SJSA1 (cell line): ENCODE measurements at regions not wholly inside any gene's neighbourhood (a gene's known extent, or its start where the extent isn't known, plus 50 kb on each side); places are given as distances from the start of the nearest gene placed in this dataset.

Experiments
- DNase-seq, 2 experiments: peaks; one replicate each; pipeline ENCODE4 v3.0.0-alpha.2; 2015 to 2020; ENCODE audit warnings: low spot score in 2 of 2, low read depth in 1 of 2
- H3K27ac ChIP-seq: fragments of 250-450 bp; sonication (Bioruptor Pico); 2 replicates; pipeline ENCODE4 v1.5.1; 2020; ENCODE audit warnings: mild to moderate bottlenecking, moderate library complexity
- H3K27me3 ChIP-seq: fragments of 250-450 bp; sonication (Bioruptor Pico); replicated peaks from 2 replicates; pipeline ENCODE4 v1.5.1; 2020; ENCODE audit warnings: mild to moderate bottlenecking, moderate library complexity
- H3K36me3 ChIP-seq: fragments of 250-450 bp; sonication (Bioruptor Pico); 2 replicates; pipeline ENCODE4 v1.5.1; 2020; ENCODE audit warnings: mild to moderate bottlenecking
- H3K4me1 ChIP-seq: fragments of 250-450 bp; sonication (Bioruptor Pico); replicated peaks from 2 replicates; pipeline ENCODE4 v1.6.1; 2021; ENCODE audit warnings: mild to moderate bottlenecking
- H3K4me3 ChIP-seq: fragments of 250-450 bp; sonication (Bioruptor Pico); 2 replicates; pipeline ENCODE4 v1.5.1; 2020; ENCODE audit warnings: mild to moderate bottlenecking
- H3K9me3 ChIP-seq: fragments of 250-450 bp; sonication (Bioruptor Pico); replicated peaks from 2 replicates; pipeline ENCODE4 v1.5.1; 2020; ENCODE audit warnings: mild to moderate bottlenecking

DNA sequence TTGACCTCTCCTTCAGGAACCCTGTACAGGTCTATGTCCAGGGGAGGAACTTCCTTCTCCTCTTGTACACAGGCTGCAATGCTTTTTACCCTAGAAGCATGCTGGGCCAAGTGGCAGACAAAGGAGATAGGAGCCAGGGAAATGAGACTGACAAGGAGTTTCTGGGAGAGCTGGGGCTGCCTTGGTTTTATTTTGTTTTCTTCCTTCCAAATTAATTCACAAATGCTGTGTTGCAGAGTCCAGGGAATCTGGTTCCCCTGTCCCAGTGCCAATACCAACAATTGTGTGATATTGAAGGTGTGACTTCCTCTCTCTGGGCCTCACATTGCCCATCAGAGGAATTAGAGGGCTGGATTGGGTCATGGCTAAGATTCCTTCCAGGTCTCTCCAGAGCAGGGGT, 224.8 kb upstream of the PPP2R3A start:
- Histone ChIP-seq H3K4me3 (no peak overlapping the region), H3K36me3 (no peaks in the 10 kb centered on the region), H3K27me3 (no peaks in the 10 kb centered on the region), H3K27ac (no peak overlapping the region), H3K4me1 (no peaks in the 10 kb centered on the region), H3K9me3 (peaks cover 4% of the 10 kb centered on the region)
- DNase-seq, result no peak

DNA sequence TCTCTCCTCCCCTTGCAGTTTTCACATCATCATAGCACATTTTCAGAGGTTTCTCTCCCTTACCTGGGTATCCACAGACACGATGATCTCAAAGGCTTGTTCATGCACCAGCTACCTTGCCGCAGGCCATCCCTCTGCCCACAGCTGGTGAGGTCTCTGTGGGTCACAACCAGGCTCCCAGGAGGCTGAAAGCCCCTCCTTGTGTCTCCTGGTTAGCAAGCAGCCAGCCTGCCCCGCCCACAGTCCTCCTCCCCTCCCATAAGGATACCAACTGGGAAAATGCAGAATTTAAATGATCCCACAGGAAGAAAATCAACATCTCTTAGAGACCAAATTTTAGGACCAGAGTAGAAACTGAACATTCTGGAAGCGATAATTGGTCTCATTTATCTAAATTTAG, 213.5 kb upstream of the PPP2R3A start:
- no peaks in the 10 kb centered on the region for H3K27me3 ChIP-seq
- H3K36me3 ChIP-seq, result no peaks in the 10 kb centered on the region
- H3K9me3 ChIP-seq, result no peaks in the 10 kb centered on the region
- no peak overlapping the region for H3K27ac ChIP-seq
- DNase-seq, result no peak
- H3K4me3 ChIP-seq, result no peak overlapping the region
- no peaks in the 10 kb centered on the region for H3K4me1 ChIP-seq

DNA sequence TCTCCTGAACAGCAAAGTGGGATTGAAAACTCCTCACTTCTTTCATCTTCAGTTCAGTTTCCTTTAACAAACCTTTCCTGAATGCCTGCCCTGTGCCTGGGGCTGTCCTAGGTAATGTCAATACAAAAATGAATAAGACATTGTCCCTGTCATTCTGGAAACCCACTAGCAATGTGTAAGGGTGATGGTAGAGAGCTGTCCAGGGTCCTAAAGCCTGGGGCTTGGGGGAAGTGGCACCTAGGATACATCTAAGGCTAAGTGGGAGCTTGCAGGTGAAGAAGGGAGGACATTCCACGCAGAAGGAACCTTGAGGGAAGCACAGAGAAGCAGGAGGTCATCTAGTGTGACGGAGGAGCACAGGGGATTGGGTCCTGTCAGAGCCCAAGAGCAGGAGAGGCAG, 212.7 kb upstream of the PPP2R3A start:
- no peak overlapping the region for H3K27ac ChIP-seq
- no peaks in the 10 kb centered on the region for H3K9me3 ChIP-seq
- no peak overlapping the region for H3K4me3 ChIP-seq
- H3K27me3 ChIP-seq, result no peaks in the 10 kb centered on the region
- no peaks in the 10 kb centered on the region for H3K4me1 ChIP-seq
- no peaks in the 10 kb centered on the region for H3K36me3 ChIP-seq
- DNase-seq, result no peak

- no peak for DNase-seq
- H3K4me1 ChIP-seq, result no peaks in the 10 kb centered on the region
- no peaks in the 10 kb centered on the region for H3K36me3 ChIP-seq
- no peak overlapping the region for H3K27ac ChIP-seq
- no peak overlapping the region for H3K4me3 ChIP-seq
- no peaks in the 10 kb centered on the region for H3K27me3 ChIP-seq
- H3K9me3 ChIP-seq, result no peaks in the 10 kb centered on the region
Observed at GRCh38 chr3:135753506-135753905, 212.0 kb upstream of the PPP2R3A start.

- Histone ChIP-seq H3K36me3 (no peaks in the 10 kb centered on the region), H3K4me1 (no peaks in the 10 kb centered on the region), H3K9me3 (no peaks in the 10 kb centered on the region), H3K27ac (no peak overlapping the region), H3K4me3 (no peak overlapping the region), H3K27me3 (no peaks in the 10 kb centered on the region)
- no peak for DNase-seq
Observed at GRCh38 chr3:135755330-135756105, 210.0 kb upstream of the PPP2R3A start.

DNA sequence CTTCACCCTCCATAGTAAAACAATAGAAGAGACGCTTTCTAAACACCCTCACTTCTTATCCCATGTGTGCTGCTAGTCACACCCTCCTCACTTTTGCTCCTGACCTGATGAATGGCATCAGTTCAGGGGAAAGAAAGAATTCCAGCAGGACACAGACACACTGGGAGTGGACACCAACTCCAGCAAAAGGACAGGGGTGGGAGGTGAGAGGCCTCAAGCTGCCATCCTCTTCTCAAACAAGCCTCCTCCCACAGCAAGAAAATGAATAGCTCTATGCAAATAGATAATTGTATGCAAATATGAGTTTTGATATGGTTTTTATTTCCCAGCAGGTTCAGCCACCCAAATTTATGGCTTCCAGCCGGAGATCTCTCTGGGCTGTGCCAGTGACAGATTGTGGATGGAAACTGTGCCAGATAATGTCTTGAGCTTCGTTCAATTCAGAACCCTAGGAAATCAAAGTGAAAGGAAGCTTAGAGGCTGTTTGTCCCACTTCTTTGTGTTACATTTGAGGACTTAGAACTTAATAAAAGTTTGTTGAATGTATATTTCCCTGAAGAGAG, 209.3 kb upstream of the PPP2R3A start:
- no peaks in the 10 kb centered on the region for H3K4me1 ChIP-seq
- H3K27me3 ChIP-seq, result no peaks in the 10 kb centered on the region
- H3K36me3 ChIP-seq, result no peaks in the 10 kb centered on the region
- H3K27ac ChIP-seq, result no peak overlapping the region
- DNase-seq, result no peak
- no peak overlapping the region for H3K4me3 ChIP-seq
- no peaks in the 10 kb centered on the region for H3K9me3 ChIP-seq

DNA sequence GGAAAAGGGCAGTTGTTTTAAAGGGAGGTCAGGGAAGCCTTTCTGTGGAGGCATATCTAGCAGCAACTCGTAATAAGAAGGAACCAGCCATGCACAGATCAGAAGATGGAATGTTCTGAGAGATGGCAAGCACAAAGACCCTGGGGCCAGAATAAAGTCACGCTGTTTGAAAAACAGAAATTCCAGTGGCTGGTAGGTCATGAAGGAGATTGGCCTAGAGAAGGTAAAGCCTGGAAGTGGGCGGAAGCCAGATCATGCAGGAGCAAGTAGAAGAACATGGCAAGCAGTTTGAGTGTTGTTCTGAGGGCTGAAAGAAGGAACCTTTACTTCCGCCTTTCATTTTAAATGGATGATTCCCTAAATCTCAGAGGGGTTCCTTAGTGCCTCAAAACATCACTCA, 208.1 kb upstream of the PPP2R3A start:
- no peak for DNase-seq
- Histone ChIP-seq H3K4me1 (no peaks in the 10 kb centered on the region), H3K27me3 (no peaks in the 10 kb centered on the region), H3K4me3 (no peak overlapping the region), H3K9me3 (no peaks in the 10 kb centered on the region), H3K27ac (no peak overlapping the region), H3K36me3 (no peaks in the 10 kb centered on the region)

DNA sequence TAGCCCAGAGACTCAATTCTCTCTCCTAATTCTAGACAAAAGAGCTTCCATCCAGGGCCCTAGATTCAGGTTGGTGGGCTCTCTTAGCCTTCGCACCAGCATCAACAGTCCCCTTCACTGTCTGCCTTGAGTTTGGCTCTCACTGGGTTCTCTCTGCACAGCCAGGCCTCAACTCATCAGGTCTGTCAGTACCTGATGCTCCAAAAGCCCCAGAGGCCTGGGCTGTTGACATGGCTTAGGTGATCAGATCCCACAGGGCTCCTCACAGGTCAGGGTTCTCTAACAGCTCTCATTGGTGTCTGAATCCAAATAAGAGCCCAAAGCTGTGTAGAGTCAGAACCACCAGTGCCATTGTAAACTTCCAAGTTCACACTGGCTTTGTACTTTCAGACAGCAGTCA, 206.6 kb upstream of the PPP2R3A start:
- Histone ChIP-seq H3K4me3 (no peak overlapping the region), H3K4me1 (no peaks in the 10 kb centered on the region), H3K27ac (no peak overlapping the region), H3K9me3 (no peaks in the 10 kb centered on the region), H3K36me3 (no peaks in the 10 kb centered on the region), H3K27me3 (no peaks in the 10 kb centered on the region)
- no peak for DNase-seq

DNA sequence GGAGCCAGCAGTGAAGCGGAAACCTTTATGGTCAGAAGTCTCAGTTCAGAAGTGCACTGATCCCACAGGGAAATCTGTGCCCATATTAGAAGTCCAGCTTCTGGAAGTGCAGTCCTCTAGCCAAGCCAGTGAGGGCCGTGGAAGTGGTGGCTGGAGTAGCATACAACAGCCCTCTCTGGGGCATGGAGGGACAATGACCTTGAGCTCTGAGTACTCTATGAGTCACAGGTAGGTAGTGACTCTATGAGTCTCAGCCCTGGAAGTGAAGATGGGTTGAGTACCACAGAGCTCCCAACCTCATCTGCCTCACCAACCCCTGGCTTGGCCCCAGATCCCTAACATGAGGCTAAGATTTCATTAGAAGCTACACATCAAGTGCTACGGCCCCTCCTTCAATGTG, 205.9 kb upstream of the PPP2R3A start:
- Histone ChIP-seq H3K4me1 (no peaks in the 10 kb centered on the region), H3K4me3 (no peak overlapping the region), H3K9me3 (no peaks in the 10 kb centered on the region), H3K27ac (no peak overlapping the region), H3K36me3 (no peaks in the 10 kb centered on the region), H3K27me3 (no peaks in the 10 kb centered on the region)
- DNase-seq, result no peak

- no peaks in the 10 kb centered on the region for H3K4me1 ChIP-seq
- no peaks in the 10 kb centered on the region for H3K9me3 ChIP-seq
- no peaks in the 10 kb centered on the region for H3K36me3 ChIP-seq
- DNase-seq, result no peak
- no peak overlapping the region for H3K4me3 ChIP-seq
- no peak overlapping the region for H3K27ac ChIP-seq
- H3K27me3 ChIP-seq, result no peaks in the 10 kb centered on the region
Observed at GRCh38 chr3:135760581-135760980, 204.9 kb upstream of the PPP2R3A start.

DNA sequence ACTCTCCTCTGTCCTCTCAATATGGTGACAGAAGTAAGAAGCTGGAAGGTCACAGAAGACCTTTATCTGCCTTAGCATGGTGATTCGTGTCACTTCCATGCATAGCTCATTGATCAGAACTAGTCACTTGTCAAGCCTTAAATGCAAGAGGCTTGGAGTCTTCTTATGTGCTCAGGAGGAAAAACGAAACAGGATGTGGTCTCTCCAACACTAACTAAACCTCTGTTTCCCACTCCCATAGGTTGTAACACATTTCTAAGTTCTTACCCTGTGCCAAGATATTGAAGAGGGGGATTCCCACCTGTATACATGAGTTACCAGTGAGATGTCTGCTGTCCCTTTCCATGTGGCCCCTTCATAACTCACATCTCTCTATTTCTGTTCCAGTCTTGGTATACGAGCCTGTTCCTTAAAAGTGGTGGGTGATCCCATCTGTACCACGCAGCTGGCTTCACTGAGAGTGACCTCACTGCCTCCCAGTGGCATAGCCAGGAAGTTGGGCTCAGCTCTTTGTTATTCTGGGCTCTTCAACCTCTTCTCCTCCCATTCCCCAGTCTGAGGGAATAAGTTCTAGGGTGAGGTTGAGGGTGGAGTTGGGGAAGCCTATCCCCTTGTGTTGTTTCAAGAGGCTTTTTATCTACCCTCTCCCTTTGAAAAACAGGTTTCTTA, 203.2 kb upstream of the PPP2R3A start:
- Histone ChIP-seq H3K36me3 (no peaks in the 10 kb centered on the region), H3K27me3 (no peaks in the 10 kb centered on the region), H3K9me3 (no peaks in the 10 kb centered on the region), H3K4me3 (no peak overlapping the region), H3K4me1 (no peaks in the 10 kb centered on the region), H3K27ac (no peak overlapping the region)
- DNase-seq, result no peak

- Histone ChIP-seq H3K9me3 (no peaks in the 10 kb centered on the region), H3K36me3 (no peaks in the 10 kb centered on the region), H3K4me3 (no peak overlapping the region), H3K27ac (no peak overlapping the region), H3K4me1 (no peaks in the 10 kb centered on the region), H3K27me3 (no peaks in the 10 kb centered on the region)
- DNase-seq, result no peak
Observed at GRCh38 chr3:135766115-135766514, 199.4 kb upstream of the PPP2R3A start.

- Histone ChIP-seq H3K27me3 (no peaks in the 10 kb centered on the region), H3K9me3 (no peaks in the 10 kb centered on the region), H3K4me3 (no peak overlapping the region), H3K4me1 (no peaks in the 10 kb centered on the region), H3K36me3 (no peaks in the 10 kb centered on the region), H3K27ac (no peak overlapping the region)
- no peak for DNase-seq
Observed at GRCh38 chr3:135771760-135772159, 193.8 kb upstream of the PPP2R3A start.

GRCh38 chr3:135779024-135779423, 186.5 kb upstream of the PPP2R3A start:
- no peaks in the 10 kb centered on the region for H3K9me3 ChIP-seq
- no peak overlapping the region for H3K4me3 ChIP-seq
- H3K27me3 ChIP-seq, result no peaks in the 10 kb centered on the region
- H3K4me1 ChIP-seq, result no peaks in the 10 kb centered on the region
- H3K36me3 ChIP-seq, result no peaks in the 10 kb centered on the region
- no peak for DNase-seq
- H3K27ac ChIP-seq, result no peak overlapping the region
